Left lobe of liver (tissue), 2 donors: ENCODE measurements at regions not wholly inside any gene's neighbourhood (a gene's known extent, or its start where the extent isn't known, plus 50 kb on each side); places are given as distances from the start of the nearest gene placed in this dataset.

ENCODE experiments used
- ATAC-seq: fragments of 200-7000 bp; cut with Tn5 transposase; one replicate; pipeline ENCODE4 v1.9.1; 2020; ENCODE audit warnings: mild to moderate bottlenecking, moderate library complexity
- DNase-seq: peaks from one replicate; pipeline ENCODE4 v3.0.0-alpha.2; 2020; ENCODE audit warnings: low spot score
- donor health status: DM: no; HTN: no; CAD: no; lungs with moderate emphysema.
- donor health status: DM: no; HTN: yes; CAD: no.

- ATAC-seq: no peak
- DNase-seq: peak; percentile 27
Measured at GRCh38 chr21:41596241-41596925, 88.4 kb upstream of the TMPRSS2 start.

DNA sequence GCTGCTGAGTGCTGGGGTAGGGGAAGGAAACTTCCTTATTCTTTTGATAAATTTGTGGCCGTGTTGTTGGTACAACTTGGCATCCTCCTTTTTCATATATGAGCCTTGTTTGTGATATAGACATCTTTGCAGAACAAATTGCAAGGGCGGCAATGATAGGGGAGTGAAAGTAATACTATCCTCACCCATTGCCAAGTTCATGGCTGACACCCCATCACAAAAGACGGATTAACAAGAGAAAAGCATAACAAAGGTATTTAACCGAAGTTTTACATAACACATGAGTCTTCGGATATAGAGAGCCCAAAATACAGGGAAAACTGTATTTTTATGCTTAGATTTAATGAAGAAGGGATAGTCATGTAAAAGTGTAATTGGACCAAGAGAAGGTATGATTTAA is 86.3 kb upstream of the TMPRSS2 start:
- no peak for ATAC-seq
- DNase-seq: no peak

GRCh38 chr21:41593760-41594138 is 85.8 kb upstream of the TMPRSS2 start:
- DNase-seq (peak; percentile 19), ATAC-seq (no peak)

DNA sequence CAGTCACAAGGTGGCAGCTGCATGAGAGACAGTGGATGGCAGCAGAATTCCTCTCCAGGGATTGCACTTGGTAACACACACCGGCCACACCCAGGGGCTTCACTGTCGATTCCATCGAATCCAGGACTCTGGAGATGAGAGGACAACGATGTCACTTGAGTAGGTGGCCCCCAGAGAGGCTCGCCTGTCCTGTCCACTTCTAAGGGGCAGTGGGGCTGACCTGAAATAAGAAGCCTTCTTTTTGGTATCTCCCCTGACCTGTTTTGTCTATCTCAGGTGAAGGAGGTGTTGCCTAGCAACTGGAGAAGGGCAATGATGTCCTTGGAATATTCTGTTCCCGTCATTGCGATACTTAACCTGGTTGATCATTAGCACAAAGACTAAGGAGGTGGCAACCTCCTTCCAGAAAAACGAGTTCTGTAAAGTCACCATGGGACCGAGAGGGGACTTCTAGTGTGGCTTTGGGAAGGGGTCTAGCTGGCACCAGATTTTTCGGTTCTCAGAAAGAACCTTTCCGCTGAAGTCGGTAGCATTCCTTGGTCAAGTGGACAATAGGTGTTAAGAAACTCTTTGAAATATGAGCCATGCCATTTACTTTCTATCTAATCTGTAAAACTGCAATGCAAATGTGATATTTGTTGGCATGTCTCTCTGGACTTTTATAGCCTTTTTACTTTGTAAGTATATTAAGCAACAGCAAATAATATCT is 85.2 kb upstream of the TMPRSS2 start:
- DNase-seq (peak; percentile 16), ATAC-seq (no peak)

DNA sequence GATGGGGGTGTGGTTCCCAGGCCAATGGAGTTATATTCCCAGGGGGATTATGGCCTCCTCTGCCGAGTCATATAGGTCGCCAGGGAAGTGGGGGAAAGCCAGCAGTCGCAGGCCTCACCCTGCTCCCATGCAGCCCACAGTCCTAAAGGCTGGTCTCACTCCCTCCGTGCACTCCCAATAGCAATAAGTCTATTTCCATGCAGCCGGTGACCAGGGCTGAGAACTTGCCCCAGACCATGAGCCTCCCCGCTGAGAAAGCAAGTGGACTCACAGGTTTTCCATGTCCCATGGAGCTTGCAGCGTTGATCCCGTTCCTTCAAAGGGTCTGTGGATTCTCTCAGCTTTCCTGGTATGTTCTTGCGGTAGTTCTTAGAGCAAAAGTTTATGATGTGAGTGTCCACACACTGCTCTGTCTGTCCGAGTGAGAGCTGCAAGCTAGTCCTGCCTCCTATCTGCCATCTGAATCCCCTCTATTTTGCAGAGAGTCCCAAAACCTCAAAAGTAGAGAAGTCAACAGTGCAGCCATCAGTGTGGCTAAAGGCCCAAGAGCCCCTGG is 81.7 kb upstream of the TMPRSS2 start:
- ATAC-seq (no peak), DNase-seq (peak; percentile 32)

DNA sequence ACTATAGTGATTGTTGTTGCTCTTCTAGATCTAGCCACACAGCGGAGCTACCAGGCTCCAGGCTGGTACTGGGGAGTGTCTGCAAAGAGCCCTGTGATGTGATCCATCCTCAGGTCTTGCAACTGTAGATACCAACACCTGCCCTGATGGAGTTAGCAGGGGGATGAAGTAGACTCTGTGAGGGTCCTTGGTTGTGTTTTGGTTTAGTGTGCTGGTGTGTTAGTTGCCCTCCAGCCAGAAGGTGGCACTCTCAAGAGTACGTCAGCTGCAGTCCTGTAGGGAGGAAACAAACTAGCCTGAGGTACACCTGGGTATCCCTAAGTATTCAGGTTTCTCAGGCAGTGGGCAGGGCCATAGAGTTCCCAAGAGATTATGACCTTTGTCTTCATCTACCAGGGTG is 81.2 kb upstream of the TMPRSS2 start:
- ATAC-seq: no peak
- DNase-seq: peak; percentile 1

DNA sequence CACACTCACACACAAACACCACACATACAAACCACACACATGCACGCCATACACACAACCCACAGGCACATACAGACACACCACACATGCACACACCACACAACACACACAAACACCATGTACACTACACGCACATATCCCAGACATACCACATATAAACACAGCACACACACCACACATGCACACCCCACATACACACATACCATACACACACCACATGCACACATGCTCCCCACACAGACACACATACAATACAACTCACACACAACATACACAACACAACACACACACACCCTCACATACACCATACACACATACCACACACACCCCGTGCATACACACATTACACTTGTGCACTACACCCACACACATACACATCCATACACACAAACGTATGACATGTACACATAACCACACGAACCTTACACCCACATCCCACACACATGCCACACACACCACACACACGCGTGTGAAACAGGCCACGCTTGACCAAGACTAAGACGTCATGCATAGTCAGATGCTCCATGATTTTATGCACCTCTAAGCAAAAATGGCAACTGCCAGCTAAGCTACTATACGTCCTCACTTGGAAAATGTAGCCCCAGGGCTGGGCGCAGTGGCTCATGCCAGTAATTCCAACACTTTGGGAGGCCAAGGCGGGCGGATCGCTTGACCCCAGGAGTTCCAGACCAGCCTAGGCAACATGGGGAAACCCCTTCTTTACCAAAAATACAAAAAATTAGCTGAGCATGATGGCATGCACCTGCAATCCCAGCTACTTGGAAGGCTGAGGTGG is 77.4 kb upstream of the TMPRSS2 start:
- ATAC-seq: no peak
- peak; percentile 28 for DNase-seq

DNA sequence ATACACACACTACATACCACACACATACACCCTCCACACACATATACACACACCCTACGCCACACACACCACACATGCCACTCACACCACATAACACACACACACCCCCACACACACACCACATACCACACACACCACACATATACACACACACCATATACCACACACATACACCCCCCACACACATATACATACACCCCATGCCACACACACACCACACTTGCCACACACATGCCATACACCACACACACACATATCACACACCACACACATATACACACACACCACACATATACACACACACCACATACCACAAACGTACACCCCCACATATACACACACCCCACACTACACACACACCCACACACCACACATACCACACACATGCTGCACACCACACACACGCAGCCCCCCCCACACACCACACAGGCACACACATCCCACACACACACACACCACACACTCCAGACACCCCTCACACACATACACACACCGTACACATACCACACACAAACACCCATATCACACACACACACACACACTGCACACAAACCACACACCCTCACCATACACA is 76.7 kb upstream of the TMPRSS2 start:
- no peak for ATAC-seq

GRCh38 chr21:41583274-41583790 is 75.4 kb upstream of the TMPRSS2 start:
- peak; percentile 94 for DNase-seq
- ATAC-seq: peak; percentile 91

More for the DNA sequence above, 76.7 kb upstream of the TMPRSS2 start:
- peak; percentile 32 for DNase-seq

GRCh38 chr21:41582866-41583265 is 74.9 kb upstream of the TMPRSS2 start:
- ATAC-seq (no peak), DNase-seq (peak; percentile 43)

- DNase-seq: peak; percentile 39
- ATAC-seq: no peak
Measured at GRCh38 chr21:41582298-41582840, 74.4 kb upstream of the TMPRSS2 start.

GRCh38 chr21:41581592-41582228 is 73.8 kb upstream of the TMPRSS2 start:
- ATAC-seq (no peak), DNase-seq (peak; percentile 33)

DNA sequence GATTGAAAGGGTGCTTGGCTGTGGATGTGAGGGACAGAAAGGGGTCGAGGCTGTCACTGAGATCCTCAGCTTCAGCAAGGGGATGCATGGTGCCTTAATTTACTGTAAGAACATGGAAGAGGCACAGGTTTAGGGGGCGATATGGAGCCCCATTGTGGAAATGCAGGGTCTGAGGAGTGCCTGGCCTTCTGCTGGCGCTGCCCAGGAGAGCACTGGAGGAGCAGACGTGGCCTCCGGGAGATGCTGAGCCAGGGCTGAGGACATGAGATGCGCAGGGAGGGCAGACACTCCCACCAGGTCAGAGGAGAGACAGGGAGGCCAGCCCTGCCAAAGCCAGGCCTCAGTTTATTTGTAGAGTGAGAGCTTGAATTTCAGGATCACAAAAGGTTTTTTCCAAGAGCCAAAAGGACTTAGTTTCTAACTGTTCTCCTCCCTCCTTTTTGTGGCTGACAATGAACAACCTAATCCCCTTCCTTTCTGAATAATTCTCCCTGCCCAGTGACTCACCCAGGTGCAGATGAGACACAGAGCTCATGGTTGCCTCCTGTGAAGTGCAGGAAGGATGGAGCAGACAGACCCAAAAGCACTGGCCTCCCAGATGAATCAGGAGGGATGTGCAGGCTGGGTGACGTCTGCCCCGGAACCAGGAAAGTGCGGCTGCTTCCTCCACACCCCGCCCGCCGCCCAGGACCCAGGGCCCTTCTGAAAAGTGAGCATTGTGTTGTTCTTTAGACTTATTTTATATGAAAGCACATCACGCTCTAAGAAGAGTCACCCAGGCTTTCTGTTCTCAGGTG is 73.0 kb upstream of the TMPRSS2 start:
- DNase-seq: peak; percentile 14
- no peak for ATAC-seq

GRCh38 chr21:41579692-41580091 is 71.7 kb upstream of the TMPRSS2 start:
- no peak for DNase-seq
- no peak for ATAC-seq

DNA sequence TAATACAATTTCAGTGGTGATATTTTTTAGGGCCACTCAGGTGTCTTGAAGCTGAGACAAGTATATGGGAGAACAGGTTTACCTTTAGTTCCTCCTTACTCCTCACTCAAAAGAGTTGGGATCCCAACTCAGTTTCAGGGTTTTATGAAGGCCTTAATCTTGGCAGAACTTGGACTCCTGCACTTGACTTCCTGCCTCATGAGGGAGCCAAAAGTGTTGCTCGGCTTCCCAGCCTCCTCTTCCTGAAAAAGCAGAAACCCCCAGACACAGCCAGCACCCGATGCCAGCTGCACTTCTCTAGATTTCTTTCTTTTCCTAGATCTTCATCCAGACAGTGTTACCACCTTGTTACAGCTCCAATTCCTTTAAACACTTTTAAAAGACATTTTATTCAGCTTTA is 70.8 kb upstream of the TMPRSS2 start:
- ATAC-seq: no peak
- DNase-seq: no peak

GRCh38 chr21:41578083-41578482 is 70.1 kb upstream of the TMPRSS2 start:
- ATAC-seq (no peak), DNase-seq (no peak)

GRCh38 chr21:41576013-41576615 is 68.2 kb upstream of the TMPRSS2 start:
- DNase-seq: peak; percentile 73
- peak; percentile 71 for ATAC-seq

DNA sequence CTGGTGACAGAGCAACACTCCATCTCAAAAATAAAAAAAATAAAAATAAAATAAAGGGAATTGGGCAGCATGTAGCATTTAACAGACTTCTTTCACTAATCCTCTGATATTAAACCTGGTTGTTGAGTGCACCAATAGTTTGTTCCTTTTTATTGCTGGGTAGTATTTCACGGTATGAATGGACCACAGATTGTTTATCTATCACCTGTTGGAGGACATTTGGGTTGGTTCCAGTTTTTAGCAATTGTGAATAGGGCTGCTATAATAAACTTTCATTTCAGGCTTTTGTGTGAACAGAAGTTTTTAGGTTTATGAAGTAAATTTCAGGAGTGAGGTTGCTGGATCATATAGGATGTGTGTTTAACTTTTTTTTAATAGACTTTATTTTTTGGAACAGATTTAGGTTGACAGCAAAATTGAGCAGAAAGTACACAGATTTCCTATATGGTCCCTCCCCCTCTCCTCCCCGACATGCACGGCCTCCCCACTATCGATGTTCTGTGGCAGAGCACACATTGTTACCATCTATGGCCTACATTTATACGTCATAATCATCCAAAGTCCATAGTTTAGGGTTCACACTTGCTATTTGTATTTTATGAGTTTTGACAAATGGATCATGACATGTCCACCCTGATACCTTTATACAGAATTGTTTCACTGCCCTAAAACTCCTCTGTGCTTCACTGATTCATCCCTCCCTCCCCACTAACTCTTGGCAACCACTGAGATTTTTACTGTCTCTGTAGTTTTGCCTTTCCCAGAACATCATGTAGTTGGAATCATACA is 66.1 kb upstream of the TMPRSS2 start:
- DNase-seq: peak; percentile 58
- peak; percentile 84 for ATAC-seq
